Stimulated activated CD8-positive, alpha-beta memory T cell treated with anti-CD3 and anti-CD28 coated beads, Interleukin-12 subunit alpha, Interleukin-12 subunit beta, amount 100 ng/mL, for 4 hours (primary cell): ENCODE measurements at regions not wholly inside any gene's neighbourhood (a gene's known extent, or its start where the extent isn't known, plus 50 kb on each side); places are given as distances from the start of the nearest gene placed in this dataset.

Experiments used
- DNase-seq: peaks from one replicate; pipeline ENCODE4 v3.0.0-alpha.2; 2020; ENCODE audit warnings: low read depth

DNA sequence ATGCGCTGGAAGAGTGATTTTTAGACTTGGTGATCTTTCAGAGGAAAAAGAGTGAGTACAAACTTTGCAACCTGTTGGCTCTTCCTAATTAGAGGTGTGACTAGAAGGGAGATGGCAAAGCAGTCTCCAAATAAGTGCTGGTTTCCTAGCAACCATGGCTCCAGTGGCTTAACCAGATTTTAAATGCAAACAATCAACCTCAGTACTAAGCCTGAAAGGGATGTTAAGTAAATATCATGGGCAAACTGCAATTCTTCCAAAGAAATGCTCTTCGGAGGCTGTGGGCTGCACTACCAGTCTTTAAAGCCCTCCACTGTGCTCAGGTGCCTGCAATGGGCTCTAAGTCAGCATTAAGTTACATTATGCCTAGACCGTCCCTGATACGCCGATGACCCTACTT lies 678.1 kb upstream of the CCDC54 start:
- DNase-seq, result no peak

DNA sequence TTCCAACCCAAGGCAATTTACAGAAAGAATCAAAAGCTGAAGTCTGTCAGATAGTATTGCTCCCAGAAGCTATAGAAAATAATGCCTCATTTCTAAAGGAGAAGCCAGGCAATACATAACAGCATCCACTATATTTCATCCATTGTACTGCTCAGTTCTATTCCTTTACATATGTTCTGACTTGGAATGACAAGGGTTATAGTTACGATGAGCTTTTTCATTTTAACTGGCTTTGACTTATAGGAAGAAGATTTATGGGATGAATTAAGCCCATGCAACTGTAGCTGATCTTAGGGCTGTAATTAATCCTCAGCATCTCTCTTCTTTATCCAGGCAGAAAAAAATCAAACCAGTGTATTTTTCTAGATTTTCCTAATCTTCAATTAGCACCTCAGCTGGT lies 676.3 kb upstream of the CCDC54 start:
- DNase-seq, result no peak

DNA sequence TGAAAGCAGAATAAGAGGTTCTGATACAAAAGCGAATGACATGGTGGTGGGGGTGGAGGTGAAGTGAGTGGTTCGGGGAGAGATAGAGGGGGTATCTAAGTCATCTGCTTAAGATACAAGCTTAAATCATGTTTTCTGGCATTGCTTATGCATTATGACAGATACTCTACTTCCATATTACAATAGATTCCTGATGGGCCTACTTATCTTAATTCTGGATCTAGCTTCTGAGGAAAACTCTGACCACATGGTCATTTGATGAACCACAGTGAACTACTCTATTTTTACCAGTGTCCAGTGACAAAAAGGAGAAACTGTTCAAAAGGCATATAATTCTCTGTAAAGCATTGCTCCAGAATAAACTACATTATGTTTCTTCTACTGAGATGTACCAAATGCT lies 673.7 kb upstream of the CCDC54 start:
- no peak for DNase-seq

DNA sequence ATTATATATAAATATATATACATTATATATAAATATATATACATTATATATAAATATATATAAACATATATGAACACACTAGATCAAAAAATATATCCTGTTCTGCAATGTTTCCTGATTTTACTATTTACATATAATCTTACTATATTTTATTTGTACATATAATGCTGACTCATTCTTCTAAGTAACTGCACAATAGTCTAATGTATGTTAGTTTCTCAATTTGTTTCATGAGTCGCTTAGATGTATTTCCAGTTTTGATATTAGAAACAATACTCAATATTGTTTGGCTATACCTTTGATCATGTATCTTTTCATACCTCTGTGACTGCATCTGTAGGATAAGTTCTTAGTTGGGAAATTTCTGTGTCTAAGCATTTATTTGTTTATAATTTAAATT lies 669.9 kb upstream of the CCDC54 start:
- DNase-seq, result no peak

DNA sequence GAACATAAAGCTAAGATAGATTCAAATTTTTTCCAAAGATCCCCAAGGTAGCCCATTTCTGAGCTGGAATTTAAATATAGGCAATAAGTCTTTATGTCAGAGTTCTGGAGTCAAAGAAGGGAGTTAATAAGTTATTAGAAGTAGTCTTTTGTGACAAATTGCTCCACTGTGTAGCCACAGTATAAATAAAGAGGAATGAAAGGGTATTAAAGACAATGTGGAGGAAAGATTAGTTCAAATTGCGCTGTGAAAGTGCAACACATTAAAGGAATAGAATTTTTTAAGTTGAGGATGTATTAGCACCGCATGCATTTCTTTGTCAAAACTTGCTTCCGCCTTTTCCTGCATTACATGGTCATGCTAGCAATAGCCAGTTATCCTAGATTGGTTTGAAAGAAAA lies 666.6 kb upstream of the CCDC54 start:
- no peak for DNase-seq

DNA sequence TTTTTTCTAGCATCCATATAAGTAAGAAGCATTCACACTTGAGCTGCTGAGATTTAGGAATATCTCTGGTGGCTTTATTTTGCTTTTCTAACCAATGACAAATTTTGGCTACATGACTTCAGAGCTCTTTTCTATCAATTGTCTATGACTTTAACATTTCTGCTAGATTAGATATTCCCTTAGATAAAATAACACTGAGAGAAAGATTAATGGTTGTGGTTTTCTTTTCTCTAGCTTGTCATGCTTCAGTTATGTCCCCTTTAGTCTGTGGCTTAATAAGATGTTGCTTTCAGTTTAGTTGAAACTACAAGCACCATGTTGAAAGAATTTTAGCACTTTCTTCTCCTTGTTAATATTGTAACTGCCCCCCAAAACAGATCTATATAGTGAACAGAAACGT lies 665.6 kb upstream of the CCDC54 start:
- DNase-seq, result no peak

DNA sequence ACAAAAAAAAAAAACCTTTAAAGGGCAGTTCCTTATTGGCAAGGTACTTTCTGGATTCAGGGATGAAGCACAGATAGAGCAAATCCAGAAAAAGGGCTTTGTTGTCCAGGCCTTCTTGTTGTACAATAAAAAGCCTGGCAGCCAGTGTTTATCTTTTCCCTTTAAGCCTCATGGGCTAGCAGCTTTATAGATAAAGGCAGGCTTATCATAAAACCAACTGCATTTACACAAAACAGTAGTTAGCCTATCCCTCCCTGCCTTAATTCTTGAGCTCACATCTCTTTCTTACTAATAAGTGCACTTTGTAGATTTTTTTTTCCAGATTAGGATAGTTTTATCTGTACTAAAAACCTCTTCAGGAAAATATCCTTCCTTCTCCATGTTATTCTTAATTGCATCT lies 662.8 kb upstream of the CCDC54 start:
- no peak for DNase-seq

DNA sequence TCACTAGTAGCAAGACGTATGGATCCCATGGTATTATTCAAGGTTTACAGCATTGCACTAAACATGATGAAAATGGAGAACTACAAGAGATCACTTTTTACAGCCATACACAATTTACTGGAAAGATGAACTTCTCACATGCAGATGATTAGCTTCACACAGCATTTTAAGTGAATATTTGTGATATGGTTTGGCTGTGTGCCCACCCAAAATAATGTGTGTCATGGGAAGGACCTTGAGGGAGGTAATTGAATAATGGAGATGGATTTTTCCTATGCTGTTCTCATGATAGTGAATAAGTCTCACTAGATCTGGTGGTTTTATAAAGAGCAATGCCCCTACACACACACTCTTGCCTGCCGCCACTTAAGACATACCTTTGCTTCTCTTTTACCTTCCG lies 662.0 kb upstream of the CCDC54 start:
- no peak for DNase-seq

DNA sequence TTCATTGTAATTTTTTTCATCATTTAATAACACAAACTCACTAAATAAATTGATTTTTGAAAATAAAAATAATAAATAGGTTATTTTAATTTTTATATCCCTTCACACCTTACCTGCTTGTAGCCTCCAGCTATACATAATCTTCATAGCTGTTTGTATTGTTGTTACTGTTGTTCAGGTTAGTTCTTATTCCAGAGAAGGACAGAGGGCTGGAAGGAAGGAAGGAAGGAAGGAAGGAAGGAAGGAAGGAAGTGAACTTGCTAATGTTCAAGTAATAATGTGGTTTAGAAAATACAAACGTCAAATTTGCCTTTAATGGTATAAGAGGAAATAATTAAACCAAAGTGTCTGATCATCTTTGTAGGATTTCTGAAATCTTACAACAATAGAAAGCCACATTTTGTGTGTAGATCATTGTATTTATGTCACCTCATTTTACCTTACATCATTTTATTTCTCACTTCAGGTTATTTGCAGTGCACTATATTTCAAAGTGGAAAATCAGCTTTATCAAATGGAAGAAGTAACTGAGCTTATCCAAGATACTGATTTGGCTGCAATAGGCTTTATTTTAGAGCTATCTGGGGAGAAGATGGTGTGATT lies 660.0 kb upstream of the CCDC54 start:
- no peak for DNase-seq

DNA sequence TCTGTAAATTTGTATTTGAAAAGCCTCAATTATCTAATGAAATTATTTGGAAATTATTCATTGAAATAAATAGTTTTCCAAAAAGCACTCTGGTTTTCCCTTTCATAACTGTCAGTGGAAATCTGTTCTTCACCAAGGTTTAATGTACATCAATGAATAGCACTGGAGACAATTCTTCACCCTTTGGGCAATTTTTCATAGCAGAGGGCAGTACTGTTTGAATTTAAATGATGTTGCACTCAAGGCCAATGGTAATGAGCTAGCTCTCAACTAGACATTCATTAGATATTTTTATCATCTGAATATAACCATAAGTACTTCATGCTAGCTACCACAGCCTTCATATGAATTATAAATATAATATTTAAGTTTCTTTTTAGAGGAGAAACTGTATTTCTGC lies 658.2 kb upstream of the CCDC54 start:
- DNase-seq, result no peak

DNA sequence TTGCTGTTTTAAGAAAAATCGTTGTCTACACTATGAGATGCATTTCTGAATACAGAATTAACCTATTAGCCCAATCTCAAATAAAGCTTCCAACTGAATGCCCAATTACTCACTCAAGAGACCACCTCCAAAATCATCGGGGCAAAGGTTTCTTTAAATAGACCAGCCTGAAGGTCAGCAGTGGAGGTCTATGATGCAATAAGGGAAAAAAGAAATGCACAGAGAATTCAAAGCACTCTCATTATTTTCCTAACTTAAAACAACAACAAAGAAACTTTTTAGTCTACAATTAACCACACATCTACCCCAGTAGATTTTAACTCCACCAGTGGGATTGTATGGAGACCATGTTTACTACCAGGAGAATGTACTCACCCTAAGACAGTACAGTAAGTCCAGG lies 657.7 kb upstream of the CCDC54 start:
- no peak for DNase-seq

DNA sequence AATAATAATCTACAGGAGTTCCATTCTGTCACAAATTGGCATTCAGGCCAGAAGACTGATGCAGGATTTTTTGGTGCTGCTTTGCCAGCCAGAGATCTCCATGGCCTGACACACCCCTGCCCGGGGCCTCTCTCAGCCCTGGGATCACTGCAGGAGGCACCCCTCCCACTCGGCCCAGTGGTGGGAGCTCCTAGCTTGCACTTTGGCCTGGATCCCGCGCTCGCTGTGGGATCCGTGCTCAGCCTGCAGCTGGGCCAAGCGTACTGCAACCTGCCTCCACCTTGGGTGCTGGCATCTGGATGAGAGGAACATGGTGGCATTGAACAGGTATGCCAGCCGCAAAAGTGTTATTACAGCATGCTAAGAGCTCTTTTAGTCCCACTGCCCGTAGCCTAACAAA lies 656.7 kb upstream of the CCDC54 start:
- no peak for DNase-seq

DNA sequence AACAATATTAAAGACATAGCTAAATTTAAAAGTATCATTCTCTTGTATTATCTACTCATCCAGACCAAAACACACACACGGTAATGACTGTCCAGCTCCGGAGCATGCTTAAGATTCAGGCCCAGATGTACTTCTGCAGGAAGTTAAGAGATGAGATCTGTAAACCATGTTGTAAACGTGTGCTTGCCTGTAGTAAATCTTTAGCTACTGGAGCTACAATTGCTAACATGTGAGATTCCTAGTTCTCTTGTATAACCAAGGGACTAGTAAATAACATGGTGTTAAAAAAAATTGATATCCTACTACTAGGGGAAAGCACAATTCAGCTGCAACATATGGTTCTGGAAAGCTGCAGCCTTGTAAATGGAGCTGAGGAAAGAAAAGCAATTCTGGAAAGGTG lies 651.7 kb upstream of the CCDC54 start:
- no peak for DNase-seq

DNA sequence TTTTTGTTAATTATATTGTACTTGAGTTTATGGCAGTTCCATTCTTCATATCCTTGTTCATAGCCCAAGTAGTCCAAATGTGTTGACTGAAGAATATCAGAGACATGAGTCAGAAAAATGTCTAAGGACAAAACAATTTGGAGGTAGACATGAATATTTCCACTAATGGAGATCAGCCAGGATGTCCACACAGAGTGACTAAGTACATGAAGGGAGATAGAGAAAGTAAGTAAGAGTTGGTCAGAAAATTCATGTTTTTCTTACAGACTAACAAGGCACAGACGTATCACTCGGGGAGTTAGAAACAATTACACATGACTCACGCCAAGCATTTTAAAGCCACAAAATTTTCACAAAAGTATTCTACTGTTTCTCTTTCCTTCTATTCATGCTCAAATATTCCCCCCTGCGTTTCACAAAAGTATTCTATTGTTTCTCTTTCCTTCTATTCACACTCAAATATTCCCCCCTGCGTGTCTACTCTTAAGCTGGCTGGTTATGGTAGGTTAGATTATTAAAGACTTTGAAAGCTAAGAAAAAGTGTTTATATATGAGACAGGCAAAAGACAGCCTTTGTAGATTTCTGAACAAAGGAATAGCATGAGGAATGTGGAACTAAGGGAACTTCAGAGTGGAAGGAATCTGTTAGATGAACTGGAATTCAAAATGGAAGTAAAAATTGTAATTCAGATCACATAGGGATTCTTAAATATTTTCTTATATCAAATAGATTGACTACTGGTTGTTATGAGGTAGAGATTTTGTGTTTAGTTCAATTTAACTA lies 648.7 kb upstream of the CCDC54 start:
- no peak for DNase-seq

DNA sequence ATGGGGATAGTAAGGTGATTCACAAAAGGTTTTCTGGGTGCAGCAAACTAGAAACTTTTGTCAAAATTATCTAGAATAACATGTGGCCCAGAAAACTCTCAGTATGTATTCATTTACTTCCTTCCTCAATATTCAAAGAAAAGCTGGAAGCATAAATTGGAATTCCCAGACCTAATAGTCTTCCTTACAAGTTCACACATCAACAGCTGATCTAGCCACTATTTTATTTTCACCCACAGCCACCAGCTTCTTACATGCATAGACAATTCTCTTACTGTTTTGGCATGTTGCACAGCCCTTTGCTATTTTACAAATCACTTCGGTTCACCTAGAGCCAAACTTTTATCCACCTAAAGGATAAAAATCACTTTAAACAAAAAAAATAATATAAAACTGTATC lies 647.8 kb upstream of the CCDC54 start:
- no peak for DNase-seq

DNA sequence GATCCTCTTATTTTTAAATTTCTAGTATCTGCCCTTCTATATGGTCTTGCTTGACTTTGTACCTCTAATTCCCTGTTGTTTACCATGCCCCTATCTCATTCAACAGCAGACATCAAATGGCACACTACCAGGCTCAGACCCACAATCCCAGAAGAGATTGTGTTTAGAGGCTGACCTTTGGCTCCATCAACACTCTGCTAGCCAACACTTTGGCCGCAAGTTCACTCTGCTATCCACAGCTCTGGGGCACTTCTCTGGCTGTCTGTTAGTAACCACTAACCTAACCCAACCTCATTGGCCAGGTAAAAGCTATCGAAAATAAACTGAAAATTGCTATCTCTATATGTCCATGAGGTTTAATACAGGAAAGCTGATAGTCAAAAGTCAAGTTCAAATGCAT lies 646.0 kb upstream of the CCDC54 start:
- DNase-seq, result no peak

DNA sequence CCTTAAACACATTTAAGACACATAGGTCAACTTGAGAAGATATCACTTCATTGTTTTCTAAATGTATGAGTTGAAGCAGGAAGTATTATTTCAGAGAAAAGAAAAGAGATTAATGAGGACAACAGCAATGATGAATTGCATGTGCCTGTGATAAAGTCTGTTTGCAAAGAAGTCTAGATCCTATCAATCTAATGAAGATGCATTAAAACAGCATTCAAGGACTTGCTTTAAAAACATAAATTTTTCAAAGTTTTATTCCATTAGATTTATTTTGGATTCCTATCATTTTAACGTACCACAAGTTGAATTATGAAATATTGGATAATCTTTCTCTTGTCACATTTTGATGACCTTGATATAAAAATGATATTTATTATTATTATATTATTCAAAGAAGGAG lies 642.5 kb upstream of the CCDC54 start:
- DNase-seq, result no peak

DNA sequence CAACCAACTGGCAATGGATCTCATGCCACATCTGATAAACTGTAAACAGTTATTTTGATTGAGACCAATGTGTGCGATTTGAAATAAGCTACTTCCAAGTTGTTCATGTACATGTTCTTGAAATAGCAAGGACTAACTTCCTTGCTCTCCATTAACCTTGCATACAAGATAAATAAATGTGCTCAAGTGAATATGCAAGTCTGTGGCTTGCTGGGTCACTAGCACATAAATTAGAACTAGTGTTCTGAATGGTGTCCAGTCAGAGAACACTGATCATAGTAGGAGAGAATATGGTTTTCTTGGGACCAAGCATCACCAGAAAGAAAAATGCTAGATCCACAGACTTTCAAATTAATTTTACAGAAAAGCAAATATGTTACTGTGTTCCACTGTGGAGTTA lies 640.0 kb upstream of the CCDC54 start:
- DNase-seq, result no peak

DNA sequence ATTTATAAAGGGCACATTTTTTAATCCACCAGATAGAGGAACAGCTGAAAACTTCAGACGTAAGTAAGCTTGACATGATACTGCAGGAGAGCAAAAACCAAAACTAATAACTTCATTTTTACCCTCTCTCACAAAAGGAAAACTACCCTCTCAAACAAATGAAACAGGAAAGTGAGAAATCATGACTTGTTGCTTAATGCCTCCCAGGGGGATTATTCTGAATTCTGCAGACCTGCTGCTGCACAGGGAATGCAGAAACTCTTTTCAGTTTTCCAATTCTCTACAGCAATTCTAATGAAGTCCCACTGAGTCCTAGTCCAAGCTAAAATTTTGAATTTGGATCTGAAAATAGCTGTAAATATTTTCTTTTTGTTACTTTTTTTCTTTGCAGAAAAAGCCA lies 637.1 kb upstream of the CCDC54 start:
- no peak for DNase-seq

DNA sequence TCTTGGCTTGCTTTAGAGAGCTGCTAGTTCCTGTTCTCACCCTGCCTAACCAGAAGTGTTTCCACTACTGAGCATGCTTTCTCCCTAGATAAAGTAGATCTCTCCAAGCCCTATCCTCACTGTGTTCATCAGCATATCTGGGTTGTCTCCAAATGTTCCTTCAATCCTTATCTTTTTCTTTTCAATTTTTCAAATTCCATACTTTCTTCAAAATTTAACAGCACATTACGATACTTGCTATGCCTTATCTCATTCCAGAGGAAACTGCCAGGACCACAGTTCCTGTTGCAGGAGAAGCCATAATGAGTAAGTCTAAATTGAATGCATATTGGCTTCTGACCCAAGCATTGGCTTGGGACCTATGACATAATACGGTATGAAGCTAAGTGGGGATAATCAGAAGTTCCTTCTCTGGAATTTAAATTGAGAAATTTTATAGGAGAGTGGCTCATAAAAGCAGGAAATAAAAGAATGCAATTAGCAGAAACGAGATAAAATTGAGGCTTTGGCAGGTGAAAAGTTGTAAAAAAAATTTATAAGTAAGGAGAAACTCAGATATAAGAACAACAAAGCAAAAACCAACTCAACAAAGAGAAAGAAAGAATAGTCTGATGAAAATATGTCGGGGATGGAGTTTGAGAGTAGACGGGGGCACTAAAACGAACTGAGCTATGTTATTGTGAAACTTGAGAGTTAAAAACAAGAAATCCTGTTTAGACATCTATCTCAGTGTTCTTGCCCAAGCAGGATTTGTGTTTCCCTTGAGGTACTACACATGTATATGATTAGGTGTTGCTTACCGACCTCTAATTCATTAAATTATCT lies 631.7 kb upstream of the CCDC54 start:
- DNase-seq, result no peak

DNA sequence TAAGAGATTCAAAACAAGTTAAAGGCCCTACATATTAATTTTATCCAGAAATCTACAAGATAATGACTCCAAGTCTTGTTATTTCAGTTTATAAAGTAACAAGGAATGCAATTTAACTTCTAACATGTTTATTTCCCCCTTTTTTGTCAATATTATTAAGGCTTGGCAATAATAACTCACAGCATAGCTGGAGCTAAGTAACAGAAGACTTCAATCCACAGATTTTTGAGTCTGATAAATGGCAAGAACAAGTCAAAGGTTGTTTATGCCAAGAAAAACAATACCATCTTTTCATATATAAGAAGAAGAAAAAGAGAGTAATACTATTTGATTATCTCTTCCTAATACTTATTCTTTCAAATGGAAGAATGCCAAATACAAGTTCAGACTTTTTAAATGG lies 631.0 kb upstream of the CCDC54 start:
- no peak for DNase-seq

DNA sequence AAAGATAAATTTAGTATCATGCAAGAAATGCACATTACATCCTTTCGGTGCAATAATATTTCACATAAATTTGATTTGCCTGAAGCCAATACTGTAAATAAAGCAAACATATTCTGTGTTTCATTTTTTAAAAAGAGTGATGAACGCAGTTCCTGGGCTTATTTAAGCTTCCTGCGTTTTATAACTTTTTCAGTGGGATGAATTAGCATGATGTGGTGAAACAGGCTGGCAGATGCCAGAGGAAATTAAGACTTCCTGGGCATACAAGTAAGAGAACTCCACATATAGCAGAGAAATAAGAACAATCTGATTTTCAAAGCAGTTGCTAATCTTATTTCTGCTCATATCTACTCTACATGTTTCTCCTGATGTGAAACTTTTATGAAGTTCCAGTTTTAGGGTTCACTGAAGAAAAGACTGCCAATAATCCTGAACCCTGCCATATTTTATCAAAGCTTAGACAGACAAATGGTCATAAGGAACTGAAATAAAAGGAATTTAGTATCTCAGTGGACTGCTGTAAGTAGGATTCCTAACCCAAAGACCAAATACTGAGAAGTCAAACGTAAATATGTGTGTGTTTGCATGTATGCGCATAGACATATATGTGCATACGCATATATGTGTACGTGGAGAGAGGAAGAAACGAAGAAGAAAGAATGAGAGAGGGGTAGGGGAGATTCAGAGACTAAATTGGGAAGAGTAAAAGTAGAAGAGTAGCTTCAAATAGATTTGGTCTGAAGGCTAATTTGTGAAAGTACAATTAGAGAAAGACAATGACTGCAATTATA lies 628.6 kb upstream of the CCDC54 start:
- no peak for DNase-seq

DNA sequence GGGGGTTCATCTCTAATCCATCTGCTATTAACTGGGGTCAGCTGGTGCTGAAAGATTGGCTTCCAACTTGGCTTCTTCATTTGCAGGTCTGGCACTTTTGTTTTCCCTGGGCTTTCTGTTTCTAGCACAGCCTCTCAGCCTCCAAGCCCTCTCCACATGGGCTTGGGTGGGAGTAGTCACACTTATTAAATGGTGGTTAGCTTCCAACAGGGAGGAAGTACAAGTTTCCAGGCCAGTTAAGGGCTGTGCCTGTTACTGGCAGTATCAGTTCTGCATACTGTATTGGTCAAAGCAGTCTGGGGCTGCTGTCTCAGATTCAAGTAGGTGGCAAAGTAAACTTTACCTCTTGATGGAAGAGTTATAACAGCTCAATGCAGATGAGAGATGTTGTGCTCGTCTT lies 627.1 kb upstream of the CCDC54 start:
- no peak for DNase-seq
